ENCODE measurements at regions not wholly inside any gene's neighbourhood (a gene's known extent, or its start where the extent isn't known, plus 50 kb on each side); places are given as distances from the start of the nearest gene placed in this dataset.
A peak's percentile ranks its signal among the peaks of the same experiment; 100 is the strongest.
"Not testable (repeated sequence)": the region's sequence is repeated elsewhere in the genome, so short reads cannot be mapped to it uniquely, and the experiment has no call there.

DNA sequence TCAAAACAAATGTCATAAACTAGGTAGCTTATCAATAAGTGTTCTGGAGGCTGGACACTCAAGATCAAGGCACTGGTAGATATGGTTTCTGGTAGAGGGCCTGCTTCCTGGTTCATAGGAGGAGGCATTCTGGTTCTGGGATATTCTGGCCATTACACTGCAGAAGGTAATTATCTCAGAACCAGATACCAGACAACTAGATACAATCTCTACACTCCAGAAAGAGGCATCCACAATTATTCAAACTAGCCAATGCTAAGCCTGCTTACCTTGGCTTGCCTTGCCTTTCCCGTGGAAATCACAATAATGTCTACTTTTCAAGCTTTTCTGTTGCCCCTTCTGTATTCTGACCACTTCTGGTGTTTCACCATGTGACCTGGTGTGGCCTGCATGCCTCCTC, 785.2 kb upstream of the GYPC start:
- DNase-seq: no peak

DNA sequence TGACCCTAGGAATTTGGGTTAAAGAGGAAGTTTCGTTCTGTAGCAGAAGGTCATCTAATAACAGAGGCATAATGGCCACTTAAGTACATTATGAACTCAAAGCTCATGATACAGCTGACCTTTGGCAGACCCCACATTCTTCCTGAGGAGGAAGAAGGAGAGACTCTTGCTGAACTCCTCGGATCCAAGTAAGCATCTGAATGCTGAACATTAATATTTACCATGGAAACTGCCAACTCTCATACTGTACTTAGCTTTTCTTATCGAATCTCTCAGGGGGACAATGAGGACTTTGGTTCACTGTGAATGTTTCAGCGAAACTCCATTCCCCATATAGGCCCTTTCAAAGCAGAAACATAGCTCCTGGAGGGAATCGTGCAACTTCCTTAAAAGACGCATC, 781.4 kb upstream of the GYPC start:
- DNase-seq: no peak

DNA sequence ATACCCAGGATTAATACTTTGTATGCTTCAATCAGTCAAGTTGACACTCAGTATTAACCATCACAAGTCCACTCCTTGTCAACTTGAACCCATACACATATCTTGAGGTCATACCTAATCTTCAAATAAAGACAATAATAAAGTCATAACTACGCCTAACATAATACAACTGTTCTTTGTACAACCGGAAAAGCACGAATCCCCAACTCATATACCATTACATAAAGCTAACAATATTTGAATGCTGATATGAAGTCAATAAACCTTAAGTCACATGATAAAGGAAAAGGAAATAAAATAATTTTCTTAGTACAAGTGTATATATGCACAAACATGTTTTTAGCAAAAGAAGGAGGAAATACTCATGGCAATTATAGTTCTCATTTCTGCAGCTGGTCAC, 770.6 kb upstream of the GYPC start:
- DNase-seq: no peak

DNA sequence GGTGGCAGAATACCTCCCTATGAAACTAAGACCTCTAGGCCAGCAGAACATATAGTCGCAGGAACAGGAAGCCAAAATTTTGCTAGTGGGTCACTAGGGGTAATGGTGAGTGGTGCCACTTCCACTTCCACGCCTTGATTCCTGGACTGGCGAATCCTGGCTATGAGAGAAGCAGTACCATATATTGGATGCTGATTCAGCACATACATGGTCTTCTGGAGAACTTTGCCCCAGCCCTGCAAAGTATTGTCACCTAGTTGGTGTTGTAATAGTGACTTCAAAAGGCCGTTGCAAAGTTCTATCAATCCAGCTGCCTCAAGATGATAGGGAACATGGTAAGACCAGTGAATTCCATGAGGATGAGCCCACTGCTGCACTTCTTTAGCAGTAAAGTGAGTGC, 769.8 kb upstream of the GYPC start:
- no peak for DNase-seq

DNA sequence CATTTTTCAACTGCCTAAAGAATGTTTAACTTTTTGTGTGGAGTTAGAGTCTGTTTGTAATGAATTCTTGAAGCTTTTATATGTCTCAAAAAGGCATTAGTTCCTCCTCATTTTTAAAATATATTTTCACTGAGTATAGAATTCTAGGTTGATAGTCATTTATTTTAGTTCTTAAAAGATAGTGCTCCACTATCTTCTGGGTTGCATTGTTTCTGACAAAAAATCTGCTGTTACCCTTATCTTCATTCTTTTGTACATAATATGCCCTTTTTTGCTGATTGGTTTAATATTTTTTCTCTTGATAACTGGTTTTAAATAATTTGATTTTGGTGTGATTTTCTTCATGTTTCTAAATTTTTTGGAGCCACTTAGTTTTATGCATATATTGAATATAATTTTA, 754.7 kb upstream of the GYPC start:
- DNase-seq: no peak

DNA sequence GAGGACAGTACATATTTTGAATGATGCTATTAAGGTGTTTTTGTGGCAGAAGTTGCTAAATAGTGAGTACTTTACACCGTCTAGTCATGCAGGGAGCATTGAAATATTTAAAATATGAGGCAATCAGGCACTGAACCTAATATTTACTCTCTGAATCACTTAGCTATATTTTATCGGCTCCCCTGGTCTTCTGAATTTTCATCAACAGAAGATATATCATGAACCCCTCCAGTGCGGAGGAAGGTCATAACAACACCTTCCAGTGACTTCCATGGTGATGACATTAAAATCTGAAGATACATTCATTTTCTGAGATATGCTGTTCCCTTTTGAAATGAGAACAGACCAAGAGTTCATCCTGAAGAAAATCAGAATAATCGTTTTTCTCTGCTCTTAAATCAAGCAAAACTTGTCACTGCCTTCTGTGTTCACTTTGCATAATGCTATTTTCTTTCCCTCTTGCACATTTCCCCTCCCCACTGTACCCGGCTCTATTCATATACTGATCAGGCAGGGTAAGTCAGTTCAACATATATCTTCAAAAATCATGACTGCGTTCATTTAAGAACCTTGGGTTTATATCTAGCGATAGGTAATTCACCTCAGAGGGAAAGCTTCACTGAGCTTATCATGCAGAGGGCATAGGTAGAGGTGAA, 729.9 kb upstream of the GYPC start:
- DNase-seq: no peak

DNA sequence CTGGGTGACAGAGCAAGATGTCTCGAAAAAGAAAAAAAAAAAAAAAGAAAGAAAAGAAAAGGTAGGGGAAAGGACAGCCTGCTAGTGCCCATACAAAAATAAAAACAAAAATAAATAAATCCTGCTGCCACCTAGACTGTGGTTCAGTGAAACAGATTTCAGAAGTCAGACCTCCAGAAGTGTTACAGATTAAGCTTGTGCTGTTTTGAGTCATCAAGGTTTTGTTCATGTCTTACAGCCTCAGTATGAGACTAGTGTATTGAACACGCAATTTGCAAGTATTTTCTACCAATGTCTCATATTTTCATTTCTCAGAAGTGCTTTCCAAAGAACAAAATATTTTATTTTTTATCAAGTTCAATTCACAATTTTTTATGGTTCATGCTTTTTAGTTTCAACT, 720.4 kb upstream of the GYPC start:
- DNase-seq: no peak

DNA sequence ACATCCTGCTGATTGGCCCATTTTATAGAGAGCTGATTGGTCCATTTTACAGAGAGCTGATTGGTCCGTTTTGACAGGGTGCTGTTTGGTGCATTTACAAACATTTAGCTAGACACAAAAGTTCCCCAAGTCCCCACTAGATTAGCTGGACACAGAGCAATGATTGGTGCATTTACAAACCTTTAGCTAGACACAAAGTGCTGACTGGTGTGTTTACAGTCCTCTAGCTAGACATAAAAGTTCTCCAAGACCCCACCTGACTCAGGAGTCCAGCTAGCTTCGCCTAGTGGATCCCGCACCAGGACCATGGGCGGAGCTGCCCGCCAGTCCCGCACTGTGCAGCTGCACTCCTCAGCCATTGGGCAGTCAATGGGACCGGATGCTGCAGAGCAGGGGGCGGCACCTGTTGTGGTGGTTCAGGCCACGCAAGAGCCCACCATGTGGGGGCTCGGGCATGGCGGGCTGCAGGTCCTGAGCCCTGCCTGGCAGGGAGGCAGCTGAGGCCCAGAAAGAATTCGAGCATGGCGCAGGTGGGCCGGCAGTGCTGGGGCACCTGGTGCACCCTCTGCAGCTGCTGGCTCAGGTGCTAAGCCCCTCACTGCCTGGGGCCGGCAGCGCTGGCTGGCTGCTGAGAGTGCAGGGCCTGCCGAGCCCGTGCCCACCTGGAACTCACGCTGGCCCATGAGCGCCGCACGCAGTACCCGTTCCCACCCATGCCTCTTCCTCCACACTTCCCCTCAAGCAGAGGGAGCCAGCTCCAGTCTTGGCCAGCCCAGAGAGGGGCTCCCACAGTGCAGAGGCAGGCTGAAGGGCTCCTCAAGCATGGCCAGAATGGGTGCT, 713.2 kb upstream of the GYPC start:
- no peak for DNase-seq

DNA sequence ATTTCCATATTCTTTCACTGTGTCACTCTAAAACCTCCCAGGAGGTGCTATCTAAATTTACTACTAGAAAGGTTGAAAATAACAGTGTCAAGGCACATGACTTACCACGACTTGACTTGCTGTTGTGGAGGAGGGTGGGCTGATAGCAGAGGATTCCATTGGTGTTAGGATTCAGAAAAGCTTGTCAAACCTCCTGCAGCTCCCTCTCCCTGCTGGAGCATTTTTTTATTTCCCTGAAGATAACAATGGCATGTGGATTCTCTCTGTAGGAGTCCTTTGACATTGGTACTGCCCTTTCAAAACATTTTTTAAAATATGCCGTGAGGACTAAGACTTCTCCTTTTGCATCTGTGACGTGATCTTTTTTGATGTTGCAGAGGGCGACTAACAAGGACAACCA, 696.9 kb upstream of the GYPC start:
- no peak for DNase-seq

DNA sequence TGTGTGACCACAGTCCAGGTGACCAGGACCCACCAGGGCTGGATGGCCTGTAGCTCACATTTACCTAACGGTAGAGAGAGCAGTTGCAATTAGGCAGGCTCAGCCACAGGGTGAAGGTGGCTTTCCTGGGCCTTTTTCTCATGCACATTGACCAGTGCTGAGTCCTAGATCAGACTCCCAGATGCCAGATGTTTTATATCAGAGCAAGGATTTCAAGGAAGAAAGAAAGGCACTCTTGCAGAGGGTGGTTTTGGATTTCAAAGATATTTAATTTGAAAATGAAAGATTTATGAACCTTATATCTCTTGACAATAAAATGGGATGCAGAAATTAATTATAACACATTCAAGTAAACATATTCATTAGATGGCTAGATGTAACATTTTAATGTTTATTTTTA, 694.2 kb upstream of the GYPC start:
- DNase-seq: peak; percentile 41

DNA sequence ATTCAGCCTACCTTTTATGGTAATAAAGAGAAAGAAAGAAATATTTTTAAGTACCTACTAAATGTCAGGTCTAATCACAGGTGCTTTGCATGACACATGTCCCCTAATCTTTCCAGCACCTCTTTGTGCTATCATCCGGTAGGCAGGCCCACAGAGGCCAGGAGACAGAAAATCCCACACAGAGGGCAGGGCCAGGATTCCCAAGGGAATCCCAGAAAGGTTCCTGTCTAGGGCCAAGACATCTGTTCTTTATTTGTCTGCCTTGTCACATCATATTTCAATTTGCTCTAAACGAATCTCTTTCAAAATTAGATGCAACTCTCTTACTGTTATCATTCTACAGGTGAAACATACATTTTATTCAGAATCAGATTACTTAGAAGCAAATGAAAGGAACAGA, 676.1 kb upstream of the GYPC start:
- no peak for DNase-seq

DNA sequence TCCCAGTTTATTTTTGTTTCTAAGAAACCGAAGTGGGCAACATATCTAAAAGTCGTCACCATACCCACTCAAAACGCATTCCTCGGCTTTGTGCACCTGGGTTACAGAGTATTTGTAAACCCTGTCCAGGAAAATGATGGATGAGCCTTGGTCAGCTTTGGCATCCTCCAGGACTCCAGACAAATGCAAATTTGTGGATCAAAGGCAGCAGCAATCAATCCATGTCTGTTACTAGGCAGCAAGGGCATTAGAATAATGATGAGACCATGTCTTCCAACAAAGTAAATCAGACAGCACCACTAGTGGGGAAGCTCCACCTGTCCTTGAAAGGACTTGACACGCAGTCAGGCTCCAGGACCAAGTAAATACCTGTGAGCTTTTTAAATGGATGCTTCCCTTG, 672.6 kb upstream of the GYPC start:
- DNase-seq: no peak

DNA sequence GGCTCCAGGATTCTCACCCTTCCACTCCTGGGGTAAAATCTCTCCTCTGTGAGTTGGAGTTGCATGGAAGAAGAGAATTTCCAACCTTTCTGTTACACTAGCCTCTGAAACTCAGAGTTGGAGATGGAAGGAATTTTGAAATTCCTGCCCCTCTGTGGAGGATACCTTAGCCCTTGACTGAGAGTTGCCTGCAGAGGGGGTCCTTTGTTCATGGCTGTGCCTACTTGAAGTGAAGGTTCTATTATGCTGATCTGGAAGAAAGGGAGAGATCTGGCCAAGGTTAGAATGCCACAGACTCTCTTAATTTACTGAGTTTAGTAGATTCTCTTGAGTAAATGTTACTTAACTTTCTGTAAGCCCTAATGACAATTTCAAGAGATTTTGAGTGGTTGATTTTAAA, 626.6 kb upstream of the GYPC start:
- no peak for DNase-seq

DNA sequence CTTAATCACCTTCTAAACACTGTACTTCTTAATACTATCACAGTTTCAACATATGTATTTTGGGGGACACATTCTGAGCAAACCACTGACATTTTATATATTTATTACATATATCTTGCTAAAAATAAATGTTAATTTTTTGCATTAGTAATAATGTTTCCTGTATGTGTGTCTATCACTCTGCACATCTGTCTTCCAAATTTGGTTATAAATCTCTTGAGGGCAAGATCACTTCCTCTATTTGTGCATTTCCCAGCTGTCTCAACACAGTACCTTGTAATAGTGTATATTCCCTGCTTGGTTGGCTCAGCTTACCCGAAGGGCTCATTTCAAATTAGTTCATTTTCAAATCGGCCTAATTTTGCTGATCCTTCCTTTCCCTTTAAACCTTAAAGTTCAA, 617.1 kb upstream of the GYPC start:
- DNase-seq: no peak

DNA sequence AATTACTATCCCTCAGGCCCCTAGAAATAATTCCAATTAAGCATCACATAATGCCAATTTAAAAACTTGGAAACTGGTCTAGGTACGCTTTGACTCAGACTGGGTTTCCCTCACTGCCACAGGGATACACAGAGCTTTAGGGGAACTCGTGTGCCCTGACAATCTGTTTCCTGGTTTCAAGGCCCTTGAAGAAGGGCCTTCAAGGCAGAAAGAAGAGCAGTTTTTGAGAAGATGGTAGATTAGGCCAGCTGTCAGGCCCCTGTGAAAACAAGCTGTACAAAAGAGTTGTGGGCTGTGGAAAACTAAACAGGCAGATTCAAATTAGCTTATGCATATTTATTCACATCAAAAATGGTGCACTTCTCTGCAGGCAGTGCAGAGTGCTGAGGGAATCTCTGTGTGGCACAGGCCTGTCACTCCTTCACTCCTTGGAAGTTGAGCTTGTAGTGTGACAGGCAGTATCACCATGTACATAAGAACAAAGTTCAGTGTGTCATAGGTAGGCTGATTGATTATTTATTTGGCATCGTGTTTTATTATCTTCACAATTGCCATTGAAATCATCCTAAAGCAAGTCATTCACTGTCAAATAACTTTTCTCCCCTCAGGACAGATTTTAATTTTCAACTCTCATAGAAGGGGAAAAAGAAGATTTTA, 614.4 kb upstream of the GYPC start:
- DNase-seq: no peak

DNA sequence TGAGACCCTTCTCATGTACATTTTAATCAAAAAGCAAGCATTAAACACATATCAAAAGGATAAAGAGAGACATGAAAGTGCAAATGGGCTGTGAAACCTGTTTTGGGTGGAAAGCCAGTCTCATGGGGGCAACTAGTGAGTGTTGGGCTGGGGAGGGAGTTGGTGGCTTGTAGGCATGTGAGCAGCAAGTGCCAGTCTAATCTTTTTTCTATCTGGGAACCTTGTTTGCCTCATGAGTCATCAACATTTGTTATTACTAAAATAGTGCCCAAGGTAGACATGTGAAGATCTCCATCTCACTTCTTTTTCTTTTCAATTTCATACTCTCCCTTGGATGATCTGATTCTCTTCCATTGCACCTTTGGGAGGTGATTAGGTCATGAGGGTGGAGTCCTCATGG, 613.9 kb upstream of the GYPC start:
- DNase-seq: no peak

DNA sequence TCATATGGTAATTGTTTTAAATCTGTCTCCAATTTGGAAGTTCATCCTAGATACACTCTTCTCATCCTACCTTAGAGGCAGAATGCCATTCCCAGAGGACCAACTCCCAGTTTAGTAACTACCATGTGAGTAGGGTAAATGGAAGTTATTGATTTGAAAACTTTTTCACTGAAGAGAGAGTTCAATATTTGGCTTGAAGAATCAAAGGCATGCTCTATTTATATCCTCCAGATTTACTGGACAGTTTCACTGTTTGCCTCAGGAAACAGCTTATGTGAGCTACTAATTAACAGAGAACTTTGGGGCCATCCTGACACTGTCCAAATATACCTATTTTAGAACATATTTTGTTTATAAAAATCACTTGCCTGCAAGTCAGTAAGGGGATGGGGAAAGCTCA, 607.2 kb upstream of the GYPC start:
- no peak for DNase-seq

DNA sequence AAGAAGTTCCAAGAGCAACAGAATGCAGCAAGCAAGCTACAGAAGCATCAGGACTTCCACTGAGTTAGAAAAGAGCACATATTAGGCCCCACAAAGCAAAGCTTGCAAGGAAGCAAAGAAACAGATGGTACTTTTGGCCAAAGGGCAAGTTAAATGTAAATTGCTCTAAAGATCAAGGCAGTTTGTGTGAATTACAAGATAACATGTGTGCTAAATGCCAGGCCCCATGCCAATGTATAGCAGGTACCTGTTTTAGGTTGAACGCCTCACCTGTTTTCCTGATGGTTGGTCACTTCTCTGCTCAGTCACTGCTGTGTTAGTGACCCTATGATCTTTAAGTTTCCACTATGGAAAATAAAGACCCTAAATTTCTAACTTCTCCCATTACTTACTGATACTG, 606.5 kb upstream of the GYPC start:
- DNase-seq: no peak

DNA sequence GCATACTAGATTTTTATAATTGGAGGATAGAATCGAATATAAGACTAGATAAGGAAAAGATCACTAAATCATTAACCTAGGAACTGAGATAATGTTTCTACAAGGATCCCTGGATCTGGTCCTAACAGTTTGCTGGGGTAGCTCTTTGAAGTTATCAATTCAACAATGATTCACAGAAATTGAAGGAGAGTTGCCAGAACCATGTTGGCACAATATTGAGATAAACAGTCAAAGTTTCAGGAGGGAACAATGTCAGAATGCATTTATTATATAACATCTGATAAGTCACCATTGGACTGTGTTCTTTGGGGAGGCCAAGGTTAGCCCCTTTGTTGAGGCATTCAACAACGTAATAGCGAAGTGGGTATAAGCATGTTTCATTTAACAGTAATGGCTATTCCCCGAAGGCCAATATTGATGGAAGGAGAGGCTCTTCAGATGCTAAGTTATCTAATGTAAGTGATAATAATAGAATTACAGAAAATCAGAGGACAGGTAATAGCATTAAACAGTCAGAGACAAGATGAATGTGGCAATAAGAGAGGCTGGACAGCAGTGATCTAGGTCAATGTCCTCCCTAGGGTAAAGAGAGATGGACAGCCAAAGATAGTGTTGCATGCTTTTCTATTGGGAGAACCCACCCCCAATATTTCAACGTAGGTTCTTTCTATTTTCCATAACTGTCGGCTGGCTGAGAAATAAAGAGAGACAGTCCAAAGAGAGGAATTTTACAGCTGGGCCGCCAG, 604.8 kb upstream of the GYPC start:
- DNase-seq: no peak

DNA sequence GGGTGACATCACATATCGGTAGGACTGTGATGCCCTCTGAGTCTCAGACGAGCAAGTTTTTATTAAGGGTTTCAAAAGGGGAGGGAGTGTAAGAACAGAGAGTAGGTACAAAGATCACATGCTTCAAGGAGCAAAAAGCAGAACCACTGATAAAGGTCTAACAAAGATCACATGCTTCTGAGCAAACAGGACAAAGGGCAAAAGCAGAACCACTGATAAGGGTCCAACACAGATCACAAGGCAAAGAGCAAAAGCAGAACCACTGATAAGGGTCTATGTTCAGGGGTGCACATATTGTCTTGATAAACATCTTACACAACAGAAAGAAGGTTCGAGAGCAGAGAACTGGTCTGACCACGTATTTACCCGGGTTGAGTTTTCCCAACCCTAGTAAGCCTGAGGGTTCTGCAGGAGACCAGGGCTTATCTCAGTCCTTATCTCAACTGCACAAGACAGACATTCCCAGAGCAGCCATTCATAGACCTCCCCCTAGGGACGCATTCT, 604.2 kb upstream of the GYPC start:
- DNase-seq: not testable (repeated sequence)

DNA sequence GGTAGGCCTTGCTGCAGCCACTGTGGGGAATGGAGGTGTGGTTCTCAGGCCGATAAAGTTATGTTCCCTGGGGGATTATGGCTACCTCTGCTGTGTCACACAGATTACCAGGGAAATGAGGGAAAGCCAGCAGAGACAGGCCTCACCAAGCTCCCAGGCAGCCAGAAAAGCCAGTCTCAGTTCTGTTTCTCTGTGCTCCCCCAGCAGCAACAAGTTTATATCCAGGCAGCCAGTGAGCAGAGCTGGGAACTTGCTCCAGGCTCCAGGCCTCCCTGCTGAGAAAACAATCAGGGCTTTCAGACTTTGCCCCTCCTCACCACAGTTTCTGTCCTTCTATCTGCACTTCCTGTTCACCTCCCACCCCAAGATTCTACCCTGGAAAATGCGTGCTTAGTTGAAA, 596.6 kb upstream of the GYPC start:
- DNase-seq: no peak

DNA sequence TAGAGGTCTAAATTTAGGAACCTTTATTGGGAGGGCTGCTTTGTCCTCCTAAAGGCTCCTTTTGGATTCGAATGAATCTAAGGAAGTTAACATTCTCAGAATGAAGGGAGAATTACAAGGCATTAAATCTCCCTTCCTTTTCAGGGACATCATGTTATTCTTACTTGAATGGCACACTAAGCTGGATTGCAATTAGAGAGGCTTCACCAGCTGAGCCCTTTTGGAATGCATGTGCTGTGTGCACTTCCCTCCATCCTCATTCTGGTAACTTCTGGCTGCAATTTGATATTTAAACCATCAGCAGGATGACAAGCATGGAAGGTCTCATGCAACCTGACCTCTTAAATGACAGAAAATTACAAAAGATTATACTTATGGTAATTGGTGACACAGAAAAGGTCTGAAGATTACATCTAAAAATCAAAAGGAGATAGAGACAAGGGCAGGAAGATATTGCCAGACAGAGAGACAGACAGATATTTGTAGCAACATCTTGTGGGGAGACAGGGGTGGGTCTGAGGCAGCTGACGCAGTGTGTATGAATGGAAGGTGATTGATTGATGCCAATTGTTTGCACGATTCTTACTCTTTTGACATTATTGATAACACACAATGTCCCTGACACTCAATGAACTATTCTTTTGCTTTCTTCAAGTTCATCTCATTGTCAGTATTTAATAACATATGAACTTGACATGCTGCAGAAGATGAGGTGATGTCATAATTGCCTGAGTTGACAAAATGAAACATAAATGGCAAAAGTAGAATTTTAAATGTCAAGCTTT, 570.8 kb upstream of the GYPC start:
- DNase-seq: no peak
